Activated CD8-positive, alpha-beta T cell treated with anti-CD3 and anti-CD28 coated beads, Interleukin-2, amount 10 ng/mL, durations not matched to agents 7 days and 5 days (primary cell): ENCODE measurements at regions not wholly inside any gene's neighbourhood (a gene's known extent, or its start where the extent isn't known, plus 50 kb on each side); places are given as distances from the start of the nearest gene placed in this dataset.
"Not testable (repeated sequence)": the region's sequence is repeated elsewhere in the genome, so short reads cannot be mapped to it uniquely, and the experiment has no call there.

Experiments used
- ATAC-seq: fragments of 150-1000 bp; cut with Tn5 transposase; one replicate; pipeline ENCODE4 v1.10.0; 2021; ENCODE audit warnings: moderate library complexity
- CTCF ChIA-PET: fragments of 350-600 bp; sonication (Branson Sonifier 250); formaldehyde crosslinking; loops from one replicate; lab custom pipeline; 2021; ENCODE audit warnings: antibody characterized with exemption; lab: Charles Lee
- POLR2A ChIA-PET: fragments of 350-600 bp; sonication (Branson Sonifier 250); formaldehyde crosslinking; loops from one replicate; lab custom pipeline; 2021; ENCODE audit warnings: antibody characterized with exemption; lab: Charles Lee
- DNase-seq: peaks from one replicate; pipeline ENCODE4 v3.0.0-alpha.2; 2020
- H3K27ac Mint-ChIP-seq: one replicate; pipeline ENCODE4 v1.8.0; 2021; ENCODE audit warnings: mild to moderate bottlenecking, mixed read lengths
- H3K27me3 Mint-ChIP-seq: one replicate; pipeline ENCODE4 v1.8.0; 2021; ENCODE audit warnings: low read depth, mixed read lengths
- H3K36me3 Mint-ChIP-seq: one replicate; pipeline ENCODE4 v1.8.0; 2021; ENCODE audit warnings: low read depth, mixed read lengths
- H3K4me1 Mint-ChIP-seq: one replicate; pipeline ENCODE4 v1.8.0; 2021; ENCODE audit warnings: low read depth, mixed read lengths
- H3K4me3 Mint-ChIP-seq: one replicate; pipeline ENCODE4 v1.8.0; 2021; ENCODE audit warnings: mild to moderate bottlenecking, mixed read lengths
- H3K9me3 Mint-ChIP-seq: one replicate; pipeline ENCODE4 v1.8.0; 2022; ENCODE audit warnings: mixed read lengths; ENCODE audit not compliant: insufficient read depth

- ATAC-seq: no peak
- no peak for DNase-seq
- POLR2A ChIA-PET: no interaction called here
- CTCF ChIA-PET: no interaction called here
- Mint-ChIP-seq H3K36me3 (no peaks in the 10 kb centered on the region), H3K9me3 (no peaks in the 10 kb centered on the region), H3K4me1 (no peaks in the 10 kb centered on the region), H3K27me3 (no peaks in the 10 kb centered on the region), H3K4me3 (no peak overlapping the region), H3K27ac (no peak overlapping the region)
Observed at GRCh38 chr10:84005403-84005802, 133.9 kb upstream of the GHITM start.

GRCh38 chr10:84007482-84007881, 131.8 kb upstream of the GHITM start:
- POLR2A ChIA-PET: no interaction called here
- Mint-ChIP-seq H3K9me3 (no peaks in the 10 kb centered on the region), H3K4me3 (no peak overlapping the region), H3K27me3 (no peaks in the 10 kb centered on the region), H3K27ac (no peak overlapping the region), H3K36me3 (no peaks in the 10 kb centered on the region), H3K4me1 (no peaks in the 10 kb centered on the region)
- ATAC-seq (no peak), DNase-seq (no peak)
- CTCF ChIA-PET: interaction anchor here (1.0 kb wide), 1 partner anchor 8 kb away, joined by 3 read pairs; no protein-coding TSS in a partner anchor

- Mint-ChIP-seq H3K4me3 (no peak overlapping the region), H3K27ac (no peak overlapping the region), H3K4me1 (peaks cover 5% of the 10 kb centered on the region), H3K36me3 (no peaks in the 10 kb centered on the region), H3K9me3 (no peaks in the 10 kb centered on the region), H3K27me3 (no peaks in the 10 kb centered on the region)
- ATAC-seq: peak; percentile 47
- peak; percentile 51 for DNase-seq
- ChIA-PET CTCF (no interaction called here), POLR2A (no interaction called here)
Observed at GRCh38 chr10:84008878-84009277, 130.4 kb upstream of the GHITM start.

- ChIA-PET CTCF (no interaction called here), POLR2A (no interaction called here)
- no peaks in the 10 kb centered on the region for H3K36me3 Mint-ChIP-seq
- H3K27me3 Mint-ChIP-seq: no peaks in the 10 kb centered on the region
- H3K9me3 Mint-ChIP-seq: no peaks in the 10 kb centered on the region
- H3K4me1 Mint-ChIP-seq: peaks cover 5% of the 10 kb centered on the region
- H3K27ac Mint-ChIP-seq: no peak overlapping the region
- DNase-seq (no peak), ATAC-seq (no peak)
- no peak overlapping the region for H3K4me3 Mint-ChIP-seq
Observed at GRCh38 chr10:84012431-84012830, 126.9 kb upstream of the GHITM start.

- ATAC-seq (no peak), DNase-seq (no peak)
- no peaks in the 10 kb centered on the region for H3K27me3 Mint-ChIP-seq
- ChIA-PET POLR2A (no interaction called here), CTCF (no interaction called here)
- H3K4me3 Mint-ChIP-seq: no peak overlapping the region
- H3K27ac Mint-ChIP-seq: no peak overlapping the region
- no peaks in the 10 kb centered on the region for H3K36me3 Mint-ChIP-seq
- no peaks in the 10 kb centered on the region for H3K9me3 Mint-ChIP-seq
- peaks cover 5% of the 10 kb centered on the region for H3K4me1 Mint-ChIP-seq
Observed at GRCh38 chr10:84012831-84013458, 126.4 kb upstream of the GHITM start.

- no peak overlapping the region for H3K27ac Mint-ChIP-seq
- DNase-seq (no peak), ATAC-seq (no peak)
- POLR2A ChIA-PET: no interaction called here
- no peaks in the 10 kb centered on the region for H3K36me3 Mint-ChIP-seq
- no peak overlapping the region for H3K4me3 Mint-ChIP-seq
- peaks cover 5% of the 10 kb centered on the region for H3K4me1 Mint-ChIP-seq
- CTCF ChIA-PET: interaction anchor here (0.9 kb wide), 1 partner anchor 9 kb away, joined by 3 read pairs; no protein-coding TSS in a partner anchor
- H3K27me3 Mint-ChIP-seq: no peaks in the 10 kb centered on the region
- H3K9me3 Mint-ChIP-seq: no peaks in the 10 kb centered on the region
Observed at GRCh38 chr10:84015877-84016595, 123.3 kb upstream of the GHITM start.

GRCh38 chr10:84018826-84019225, 120.5 kb upstream of the GHITM start:
- H3K9me3 Mint-ChIP-seq: peaks cover 3% of the 10 kb centered on the region
- POLR2A ChIA-PET: no interaction called here
- no peaks in the 10 kb centered on the region for H3K4me1 Mint-ChIP-seq
- DNase-seq: no peak
- H3K27me3 Mint-ChIP-seq: no peaks in the 10 kb centered on the region
- no peak for ATAC-seq
- no peak overlapping the region for H3K27ac Mint-ChIP-seq
- CTCF ChIA-PET: no interaction called here
- H3K4me3 Mint-ChIP-seq: no peak overlapping the region
- H3K36me3 Mint-ChIP-seq: no peaks in the 10 kb centered on the region

- H3K9me3 Mint-ChIP-seq, CTCF ChIA-PET, H3K36me3 Mint-ChIP-seq, H3K27me3 Mint-ChIP-seq, ATAC-seq, DNase-seq, H3K27ac Mint-ChIP-seq, H3K4me1 Mint-ChIP-seq, POLR2A ChIA-PET, H3K4me3 Mint-ChIP-seq: not testable (repeated sequence)
Observed at GRCh38 chr10:84019854-84020458, 119.4 kb upstream of the GHITM start.

GRCh38 chr10:84026821-84027257, 112.5 kb upstream of the GHITM start:
- ATAC-seq (no peak), DNase-seq (peak; percentile 33)
- no peak overlapping the region for H3K4me3 Mint-ChIP-seq
- CTCF ChIA-PET: interaction anchor here (0.9 to 2.0 kb wide), 3 partner anchors 9 to 24 kb away, joined by 3 to 11 read pairs (median 4); no protein-coding TSS in a partner anchor
- peaks cover 3% of the 10 kb centered on the region for H3K9me3 Mint-ChIP-seq
- no peak overlapping the region for H3K27ac Mint-ChIP-seq
- no peaks in the 10 kb centered on the region for H3K27me3 Mint-ChIP-seq
- H3K36me3 Mint-ChIP-seq: no peaks in the 10 kb centered on the region
- H3K4me1 Mint-ChIP-seq: no peaks in the 10 kb centered on the region
- POLR2A ChIA-PET: no interaction called here

- ChIA-PET POLR2A (no interaction called here), CTCF (no interaction called here)
- H3K27me3 Mint-ChIP-seq: no peaks in the 10 kb centered on the region
- H3K27ac Mint-ChIP-seq: no peak overlapping the region
- H3K4me3 Mint-ChIP-seq: no peak overlapping the region
- no peaks in the 10 kb centered on the region for H3K36me3 Mint-ChIP-seq
- H3K9me3 Mint-ChIP-seq: no peaks in the 10 kb centered on the region
- DNase-seq: no peak
- ATAC-seq: no peak
- H3K4me1 Mint-ChIP-seq: no peaks in the 10 kb centered on the region
Observed at GRCh38 chr10:84029840-84030239, 109.5 kb upstream of the GHITM start.

- ATAC-seq (no peak), DNase-seq (no peak)
- no peak overlapping the region for H3K4me3 Mint-ChIP-seq
- peaks cover 4% of the 10 kb centered on the region for H3K27me3 Mint-ChIP-seq
- H3K27ac Mint-ChIP-seq: no peak overlapping the region
- H3K36me3 Mint-ChIP-seq: no peaks in the 10 kb centered on the region
- no peaks in the 10 kb centered on the region for H3K9me3 Mint-ChIP-seq
- ChIA-PET CTCF (no interaction called here), POLR2A (no interaction called here)
- H3K4me1 Mint-ChIP-seq: no peaks in the 10 kb centered on the region
Observed at GRCh38 chr10:84038035-84038434, 101.3 kb upstream of the GHITM start.

- Mint-ChIP-seq H3K36me3 (no peaks in the 10 kb centered on the region), H3K27me3 (peaks cover 4% of the 10 kb centered on the region), H3K27ac (no peak overlapping the region), H3K4me1 (no peaks in the 10 kb centered on the region), H3K4me3 (no peak overlapping the region), H3K9me3 (no peaks in the 10 kb centered on the region)
- POLR2A ChIA-PET: no interaction called here
- ATAC-seq: no peak
- CTCF ChIA-PET: no interaction called here
- no peak for DNase-seq
Observed at GRCh38 chr10:84039957-84040356, 99.4 kb upstream of the GHITM start.
